DOHH2 (cell line): ENCODE measurements at regions not wholly inside any gene's neighbourhood (a gene's known extent, or its start where the extent isn't known, plus 50 kb on each side); places are given as distances from the start of the nearest gene placed in this dataset.

Experiments used
- H3F3A ChIP-seq: fragments of 200-600 bp; sonication (generic), shearing (Covaris generic); 2 replicates; pipeline ENCODE4 v1.6.0; 2016; ENCODE audit warnings: antibody characterized with exemption, mild to moderate bottlenecking; ENCODE audit not compliant: control insufficient read depth, insufficient read depth
- H3K27ac ChIP-seq: fragments of 200-600 bp; sonication (generic); 2 replicates; pipeline ENCODE4 v1.5.1; 2014; ENCODE audit warnings: low read depth, mild to moderate bottlenecking, low read length, moderate library complexity
- H3K27me3 ChIP-seq: fragments of 200-600 bp; sonication (generic); 2 replicates; pipeline ENCODE4 v1.6.1; 2014; ENCODE audit warnings: mild to moderate bottlenecking, low read length, mixed read lengths; ENCODE audit not compliant: control insufficient read depth
- H3K36me3 ChIP-seq: fragments of 200-600 bp; sonication (generic); 2 replicates; pipeline ENCODE4 v1.6.1; 2014; ENCODE audit warnings: mild to moderate bottlenecking, low read length, moderate library complexity, mixed read lengths; ENCODE audit not compliant: control insufficient read depth
- H3K4me1 ChIP-seq: fragments of 200-600 bp; sonication (generic); 2 replicates; pipeline ENCODE4 v1.6.1; 2014; ENCODE audit warnings: mild to moderate bottlenecking, low read length, mixed read lengths; ENCODE audit not compliant: control insufficient read depth
- H3K4me2 ChIP-seq: fragments of 200-600 bp; sonication (generic); 2 replicates; pipeline ENCODE4 v1.6.0; 2014; ENCODE audit warnings: mild to moderate bottlenecking, low read length, moderate library complexity
- H3K4me3 ChIP-seq: fragments of 200-600 bp; sonication (generic); 2 replicates; pipeline ENCODE4 v1.5.1; 2014; ENCODE audit warnings: mild to moderate bottlenecking, low read length, mixed read lengths
- H3K79me2 ChIP-seq: fragments of 200-600 bp; sonication (generic); 2 replicates; pipeline ENCODE4 v1.6.1; 2014; ENCODE audit warnings: mild to moderate bottlenecking, low read length, mixed read lengths; ENCODE audit not compliant: control insufficient read depth
- H3K9me2 ChIP-seq: fragments of 200-600 bp; sonication (generic); replicated peaks from 2 replicates; pipeline ENCODE4 v1.6.1; 2014; ENCODE audit warnings: mild to moderate bottlenecking, low read length, mixed read lengths; ENCODE audit not compliant: control insufficient read depth
- H3K9me3 ChIP-seq: fragments of 200-600 bp; sonication (generic); 2 replicates; pipeline ENCODE4 v1.6.1; 2014; ENCODE audit warnings: antibody characterized with exemption, low read length, mixed read lengths; ENCODE audit not compliant: control insufficient read depth, insufficient read depth
- H4K20me1 ChIP-seq: fragments of 200-600 bp; sonication (generic); 2 replicates; pipeline ENCODE4 v1.6.0; 2014; ENCODE audit warnings: low read depth, mild to moderate bottlenecking, antibody characterized with exemption, low read length, moderate library complexity; ENCODE audit not compliant: control insufficient read depth, insufficient read depth
- CTCF ChIP-seq: fragments of 200-600 bp; sonication (generic); IDR thresholded peaks from one replicate; pipeline ENCODE4 v1.5.1; 2014; ENCODE audit warnings: antibody characterized with exemption, mild to moderate bottlenecking, low read depth, low read length; ENCODE audit not compliant: poor library complexity, severe bottlenecking
- EZH2phosphoT487 ChIP-seq: fragments of 200-600 bp; sonication (generic); IDR thresholded peaks from 2 replicates; pipeline ENCODE4 v1.6.1; 2017; ENCODE audit warnings: borderline replicate concordance, mild to moderate bottlenecking, antibody characterized with exemption, low read length, moderate library complexity, mixed read lengths

- Histone ChIP-seq H3K27ac (no peak overlapping the region), H3K36me3 (no peaks in the 10 kb centered on the region), H3K9me2 (no peaks in the 10 kb centered on the region), H3K4me1 (no peaks in the 10 kb centered on the region), H3K9me3 (no peaks in the 10 kb centered on the region), H3K4me3 (no peak overlapping the region), H4K20me1 (no peaks in the 10 kb centered on the region), H3K79me2 (no peaks in the 10 kb centered on the region), H3F3A (no peaks in the 10 kb centered on the region), H3K4me2 (no peak overlapping the region), H3K27me3 (no peaks in the 10 kb centered on the region)
- TF ChIP-seq CTCF = no peak
- no peak for TF ChIP-seq EZH2phosphoT487
Observed at GRCh38 chr17:72433797-72434196, 313.0 kb downstream of the SOX9 start.

- Histone ChIP-seq H3K4me2 (no peak overlapping the region), H3K36me3 (no peaks in the 10 kb centered on the region), H3K27ac (no peak overlapping the region), H3K79me2 (no peaks in the 10 kb centered on the region), H3K4me1 (no peaks in the 10 kb centered on the region), H4K20me1 (no peaks in the 10 kb centered on the region), H3K27me3 (no peaks in the 10 kb centered on the region), H3F3A (no peaks in the 10 kb centered on the region), H3K4me3 (no peak overlapping the region), H3K9me2 (no peaks in the 10 kb centered on the region), H3K9me3 (0 out of 2 replicates have a peak, but pooled peaks cover under 1% of the 10 kb centered on the region)
- no peak for TF ChIP-seq EZH2phosphoT487
Observed at GRCh38 chr17:72434581-72434980, 313.8 kb downstream of the SOX9 start.

GRCh38 chr17:72434991-72435618 lies 314.3 kb downstream of the SOX9 start:
- H3K27me3 ChIP-seq = no peaks in the 10 kb centered on the region
- no peaks in the 10 kb centered on the region for H3K9me2 ChIP-seq
- no peaks in the 10 kb centered on the region for H3F3A ChIP-seq
- no peaks in the 10 kb centered on the region for H3K36me3 ChIP-seq
- TF ChIP-seq EZH2phosphoT487 (no peak), CTCF (no peak)
- H3K4me2 ChIP-seq = no peak overlapping the region
- H3K4me1 ChIP-seq = no peaks in the 10 kb centered on the region
- H3K4me3 ChIP-seq = no peak overlapping the region
- peaks cover 4% of the 10 kb centered on the region; the same call in 1 of the 2 replicates for H3K9me3 ChIP-seq
- no peak overlapping the region for H3K27ac ChIP-seq
- no peaks in the 10 kb centered on the region for H4K20me1 ChIP-seq
- no peaks in the 10 kb centered on the region for H3K79me2 ChIP-seq

DNA sequence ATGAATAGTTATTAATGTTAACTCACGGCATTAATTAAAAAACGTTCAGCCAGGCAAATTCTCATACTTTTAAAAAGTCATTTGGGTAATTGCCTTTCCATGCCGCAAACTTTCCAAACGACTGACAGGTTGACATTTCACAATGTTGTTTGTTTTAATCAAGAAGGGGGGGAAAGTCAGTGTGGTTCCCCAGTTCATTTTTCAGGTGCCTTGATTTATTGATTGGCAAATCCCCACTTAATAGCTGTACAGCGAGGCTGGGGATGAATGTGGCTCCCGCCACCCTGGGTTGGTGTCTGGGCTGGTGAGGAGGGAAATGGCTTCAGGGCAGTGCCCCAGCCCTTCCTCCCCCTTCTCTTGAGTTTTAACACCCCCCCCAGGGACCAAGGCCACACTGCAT lies 318.0 kb downstream of the SOX9 start:
- TF ChIP-seq CTCF = no peak
- TF ChIP-seq EZH2phosphoT487 = no peak
- H3K4me3 ChIP-seq = no peak overlapping the region
- H3K9me3 ChIP-seq = peaks cover 4% of the 10 kb centered on the region; the same call in 1 of the 2 replicates
- no peak overlapping the region for H3K4me2 ChIP-seq
- no peaks in the 10 kb centered on the region for H3F3A ChIP-seq
- H3K79me2 ChIP-seq = no peaks in the 10 kb centered on the region
- H3K9me2 ChIP-seq = no peaks in the 10 kb centered on the region
- H3K27me3 ChIP-seq = no peaks in the 10 kb centered on the region
- no peaks in the 10 kb centered on the region for H3K36me3 ChIP-seq
- H3K27ac ChIP-seq = no peak overlapping the region
- H3K4me1 ChIP-seq = no peaks in the 10 kb centered on the region
- H4K20me1 ChIP-seq = no peaks in the 10 kb centered on the region
